ENCODE measurements at regions not wholly inside any gene's neighbourhood (a gene's known extent, or its start where the extent isn't known, plus 50 kb on each side); places are given as distances from the start of the nearest gene placed in this dataset.
A peak's percentile ranks its signal among the peaks of the same experiment; 100 is the strongest.

GRCh38 chr3:84077479-84077878, 881.3 kb upstream of the CADM2 start:
- POLR2A ChIA-PET, result no interaction called here
- Histone ChIP-seq H3K4me1 (ENCODE audit: insufficient read depth, low read length, poor library complexity, severe bottlenecking) (no peaks in the 10 kb centered on the region), H3K79me2 (ENCODE audit: insufficient read depth, low read depth, low read length) (no peaks in the 10 kb centered on the region), H3K36me3 (ENCODE audit: insufficient read depth, low read length) (no peaks in the 10 kb centered on the region), H3K9me2 (ENCODE audit: insufficient read depth, low read length) (no peaks in the 10 kb centered on the region), H4K20me1 (ENCODE audit: insufficient read depth, low read length) (no peaks in the 10 kb centered on the region), H3K4me2 (ENCODE audit: low read length) (no peak overlapping the region), H3K27ac (ENCODE audit: low read depth, low read length, poor library complexity, severe bottlenecking) (no peak overlapping the region), H2AFZ (ENCODE audit: low read length) (no peak overlapping the region), H3K9me3 (ENCODE audit: low read length) (no peaks in the 10 kb centered on the region), H3K4me3 (ENCODE audit: low read depth, low read length, poor library complexity, severe bottlenecking) (no peak overlapping the region)
- intact Hi-C loops (cut with micrococcal nuclease; ENCODE audit: unreplicated experiment), result no loop called here
- TF ChIP-seq EZH2phosphoT487 (IDR thresholded peaks at IDR 0.05; ENCODE audit: borderline replicate concordance, low read depth, low read length), result no peak
- TF ChIP-seq, protein P1, sequence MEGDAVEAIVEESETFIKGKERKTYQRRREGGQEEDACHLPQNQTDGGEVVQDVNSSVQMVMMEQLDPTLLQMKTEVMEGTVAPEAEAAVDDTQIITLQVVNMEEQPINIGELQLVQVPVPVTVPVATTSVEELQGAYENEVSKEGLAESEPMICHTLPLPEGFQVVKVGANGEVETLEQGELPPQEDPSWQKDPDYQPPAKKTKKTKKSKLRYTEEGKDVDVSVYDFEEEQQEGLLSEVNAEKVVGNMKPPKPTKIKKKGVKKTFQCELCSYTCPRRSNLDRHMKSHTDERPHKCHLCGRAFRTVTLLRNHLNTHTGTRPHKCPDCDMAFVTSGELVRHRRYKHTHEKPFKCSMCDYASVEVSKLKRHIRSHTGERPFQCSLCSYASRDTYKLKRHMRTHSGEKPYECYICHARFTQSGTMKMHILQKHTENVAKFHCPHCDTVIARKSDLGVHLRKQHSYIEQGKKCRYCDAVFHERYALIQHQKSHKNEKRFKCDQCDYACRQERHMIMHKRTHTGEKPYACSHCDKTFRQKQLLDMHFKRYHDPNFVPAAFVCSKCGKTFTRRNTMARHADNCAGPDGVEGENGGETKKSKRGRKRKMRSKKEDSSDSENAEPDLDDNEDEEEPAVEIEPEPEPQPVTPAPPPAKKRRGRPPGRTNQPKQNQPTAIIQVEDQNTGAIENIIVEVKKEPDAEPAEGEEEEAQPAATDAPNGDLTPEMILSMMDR (conservative IDR thresholded peaks at IDR 0.05; ENCODE audit: low read length), result peak; percentile 47
- no TSS peak for BruUV-seq (replicated peaks)
- CTCF ChIA-PET (ENCODE audit: unreplicated experiment), result no interaction called here
- no peak for DNase-seq (ENCODE audit: low spot score)

GRCh38 chr3:84082726-84083125, 876.1 kb upstream of the CADM2 start:
- Histone ChIP-seq H3K36me3 (ENCODE audit: insufficient read depth, low read length) (no peaks in the 10 kb centered on the region), H3K79me2 (ENCODE audit: insufficient read depth, low read depth, low read length) (no peaks in the 10 kb centered on the region), H3K4me1 (ENCODE audit: insufficient read depth, low read length, poor library complexity, severe bottlenecking) (no peaks in the 10 kb centered on the region), H3K9me2 (ENCODE audit: insufficient read depth, low read length) (no peaks in the 10 kb centered on the region), H4K20me1 (ENCODE audit: insufficient read depth, low read length) (no peaks in the 10 kb centered on the region), H2AFZ (ENCODE audit: low read length) (no peak overlapping the region), H3K9me3 (ENCODE audit: low read length) (no peaks in the 10 kb centered on the region), H3K27ac (ENCODE audit: low read depth, low read length, poor library complexity, severe bottlenecking) (no peak overlapping the region), H3K4me3 (ENCODE audit: low read depth, low read length, poor library complexity, severe bottlenecking) (no peak overlapping the region), H3K4me2 (ENCODE audit: low read length) (no peak overlapping the region)
- ChIA-PET CTCF (ENCODE audit: unreplicated experiment) (no interaction called here), POLR2A (no interaction called here)
- intact Hi-C loops (cut with micrococcal nuclease; ENCODE audit: unreplicated experiment), result no loop called here
- no peak for DNase-seq (ENCODE audit: low spot score)
- TF ChIP-seq, protein P1 (conservative IDR thresholded peaks at IDR 0.05; ENCODE audit: low read length), result no peak
- TF ChIP-seq EZH2phosphoT487 (IDR thresholded peaks at IDR 0.05; ENCODE audit: borderline replicate concordance, low read depth, low read length), result no peak
- no TSS peak for BruUV-seq (replicated peaks)

GRCh38 chr3:84092907-84093306, 865.9 kb upstream of the CADM2 start:
- H3K36me3 ChIP-seq (ENCODE audit: insufficient read depth, low read length), result no peaks in the 10 kb centered on the region
- no peaks in the 10 kb centered on the region for H3K79me2 ChIP-seq (ENCODE audit: insufficient read depth, low read depth, low read length)
- TF ChIP-seq EZH2phosphoT487 (IDR thresholded peaks at IDR 0.05; ENCODE audit: borderline replicate concordance, low read depth, low read length), result no peak
- TF ChIP-seq, protein P1 (conservative IDR thresholded peaks at IDR 0.05; ENCODE audit: low read length), result no peak
- ChIA-PET POLR2A (interaction anchor here (1.1 kb wide), 1 partner anchor 110 kb away, joined by 4 read pairs; no protein-coding TSS in a partner anchor), CTCF (ENCODE audit: unreplicated experiment) (no interaction called here)
- no peak overlapping the region for H3K4me2 ChIP-seq (ENCODE audit: low read length)
- no peak overlapping the region for H3K4me3 ChIP-seq (ENCODE audit: low read depth, low read length, poor library complexity, severe bottlenecking)
- no peak overlapping the region for H2AFZ ChIP-seq (ENCODE audit: low read length)
- H3K4me1 ChIP-seq (ENCODE audit: insufficient read depth, low read length, poor library complexity, severe bottlenecking), result no peaks in the 10 kb centered on the region
- intact Hi-C loops (cut with micrococcal nuclease; ENCODE audit: unreplicated experiment), result no loop called here
- no peaks in the 10 kb centered on the region for H4K20me1 ChIP-seq (ENCODE audit: insufficient read depth, low read length)
- no peaks in the 10 kb centered on the region for H3K9me3 ChIP-seq (ENCODE audit: low read length)
- DNase-seq (ENCODE audit: low spot score), result no peak
- BruUV-seq (replicated peaks), result no TSS peak
- H3K27ac ChIP-seq (ENCODE audit: low read depth, low read length, poor library complexity, severe bottlenecking), result no peak overlapping the region
- H3K9me2 ChIP-seq (ENCODE audit: insufficient read depth, low read length), result no peaks in the 10 kb centered on the region

Measured in OCI-LY7 (cell line).